Sigmoid colon (tissue), 4 donors: ENCODE measurements at regions not wholly inside any gene's neighbourhood (a gene's known extent, or its start where the extent isn't known, plus 50 kb on each side); places are given as distances from the start of the nearest gene placed in this dataset.

Experiments
- POLR2A ChIP-seq, 2 donors: fragments of 450-650 bp; IDR thresholded peaks; one replicate each; pipeline ENCODE4 v1.6.1; 2016; ENCODE audit warnings: antibody characterized with exemption in 2 of 2, mild to moderate bottlenecking in 2 of 2, moderate library complexity in 2 of 2
- POLR2AphosphoS5 ChIP-seq, 4 donors: sonication (generic); formaldehyde crosslinking; IDR thresholded peaks; one replicate each; pipeline ENCODE4 v1.6.1; 2017; ENCODE audit warnings: antibody characterized with exemption in 4 of 4
- TF ChIP-seq, protein P1 (sequence below), 4 experiments: fragments of 450-650 bp in 3 of 4; fragments of 200-600 bp in 1 of 4; IDR thresholded peaks; one replicate each; pipeline ENCODE4 v1.5.1; 2016 to 2019; ENCODE audit warnings: antibody characterized with exemption in 4 of 4, mild to moderate bottlenecking in 3 of 4, moderate library complexity in 2 of 4

GRCh38 chr3:174536319-174536718 is 322.8 kb upstream of the NAALADL2 start:
- TF ChIP-seq, protein P1, sequence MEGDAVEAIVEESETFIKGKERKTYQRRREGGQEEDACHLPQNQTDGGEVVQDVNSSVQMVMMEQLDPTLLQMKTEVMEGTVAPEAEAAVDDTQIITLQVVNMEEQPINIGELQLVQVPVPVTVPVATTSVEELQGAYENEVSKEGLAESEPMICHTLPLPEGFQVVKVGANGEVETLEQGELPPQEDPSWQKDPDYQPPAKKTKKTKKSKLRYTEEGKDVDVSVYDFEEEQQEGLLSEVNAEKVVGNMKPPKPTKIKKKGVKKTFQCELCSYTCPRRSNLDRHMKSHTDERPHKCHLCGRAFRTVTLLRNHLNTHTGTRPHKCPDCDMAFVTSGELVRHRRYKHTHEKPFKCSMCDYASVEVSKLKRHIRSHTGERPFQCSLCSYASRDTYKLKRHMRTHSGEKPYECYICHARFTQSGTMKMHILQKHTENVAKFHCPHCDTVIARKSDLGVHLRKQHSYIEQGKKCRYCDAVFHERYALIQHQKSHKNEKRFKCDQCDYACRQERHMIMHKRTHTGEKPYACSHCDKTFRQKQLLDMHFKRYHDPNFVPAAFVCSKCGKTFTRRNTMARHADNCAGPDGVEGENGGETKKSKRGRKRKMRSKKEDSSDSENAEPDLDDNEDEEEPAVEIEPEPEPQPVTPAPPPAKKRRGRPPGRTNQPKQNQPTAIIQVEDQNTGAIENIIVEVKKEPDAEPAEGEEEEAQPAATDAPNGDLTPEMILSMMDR (IDR thresholded peaks at IDR 0.05): no peak
- TF ChIP-seq POLR2A (IDR thresholded peaks at IDR 0.05) (no peak), POLR2AphosphoS5 (IDR thresholded peaks at IDR 0.05) (no peak)
